ENCODE measurements at regions not wholly inside any gene's neighbourhood (a gene's known extent, or its start where the extent isn't known, plus 50 kb on each side); places are given as distances from the start of the nearest gene placed in this dataset.

DNA sequence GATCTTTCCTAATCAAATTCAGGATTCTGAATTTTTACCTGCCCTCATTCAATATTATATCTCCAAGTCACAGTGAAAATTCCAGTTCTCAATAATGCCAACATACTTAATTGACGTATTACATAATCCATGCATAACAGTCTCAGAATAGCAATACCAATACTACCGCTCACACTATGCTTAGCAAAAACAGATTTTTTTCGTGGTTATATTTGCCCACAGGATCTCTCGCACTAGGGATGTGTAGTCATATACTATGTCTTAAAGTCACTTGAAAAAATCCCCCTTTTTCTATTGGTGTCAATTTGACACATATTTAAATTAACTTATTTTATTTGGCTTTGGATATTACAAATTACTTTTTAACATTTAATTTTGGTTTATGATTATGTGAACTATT, 323.1 kb upstream of the SLC35B3 start:
- no peaks in the 10 kb centered on the region for H3K9me3 ChIP-seq (ENCODE audit: control insufficient read depth, low read length)

DNA sequence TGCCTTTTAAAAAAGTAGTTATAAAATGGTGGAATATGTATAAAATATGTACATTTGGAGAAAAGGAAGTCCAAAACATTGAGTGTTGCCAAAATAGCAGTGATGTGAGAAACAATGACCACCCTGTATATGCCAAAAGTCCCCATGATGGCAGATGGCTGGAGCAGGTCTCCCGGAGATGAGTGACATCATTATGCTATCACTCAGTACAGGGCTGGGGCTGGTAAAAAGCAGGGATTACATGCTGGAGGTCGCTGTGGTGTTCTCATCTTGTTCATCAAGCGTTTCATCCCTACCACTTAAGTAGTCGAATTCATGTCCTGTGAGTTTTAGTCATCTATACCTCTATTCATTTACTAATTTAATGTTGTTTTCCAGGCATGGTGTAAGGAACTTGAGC, 315.3 kb upstream of the SLC35B3 start:
- H3K27me3 ChIP-seq (replicated peaks; ENCODE audit: control insufficient read depth, insufficient read depth, low read length): no peaks in the 10 kb centered on the region
- H3K9ac ChIP-seq (ENCODE audit: low read length): no peak overlapping the region
- DNase-seq (ENCODE audit: low read depth): no peak
- H3K36me3 ChIP-seq (ENCODE audit: control insufficient read depth, insufficient read depth, low read length, severe bottlenecking): no peaks in the 10 kb centered on the region
- H3K4me1 ChIP-seq (ENCODE audit: control insufficient read depth, insufficient read depth, low read length): no peaks in the 10 kb centered on the region
- no peaks in the 10 kb centered on the region for H3K9me3 ChIP-seq (ENCODE audit: control insufficient read depth, low read length)
- no peak overlapping the region for H3K4me3 ChIP-seq (ENCODE audit: low read length)

More for the DNA sequence above, 323.1 kb upstream of the SLC35B3 start:
- H3K36me3 ChIP-seq (ENCODE audit: control insufficient read depth, insufficient read depth, low read length, severe bottlenecking): no peaks in the 10 kb centered on the region
- no peaks in the 10 kb centered on the region for H3K27me3 ChIP-seq (replicated peaks; ENCODE audit: control insufficient read depth, insufficient read depth, low read length)
- no peak overlapping the region for H3K9ac ChIP-seq (ENCODE audit: low read length)
- H3K4me1 ChIP-seq (ENCODE audit: control insufficient read depth, insufficient read depth, low read length): no peaks in the 10 kb centered on the region
- DNase-seq (ENCODE audit: low read depth): no peak
- H3K4me3 ChIP-seq (ENCODE audit: low read length): no peak overlapping the region

DNA sequence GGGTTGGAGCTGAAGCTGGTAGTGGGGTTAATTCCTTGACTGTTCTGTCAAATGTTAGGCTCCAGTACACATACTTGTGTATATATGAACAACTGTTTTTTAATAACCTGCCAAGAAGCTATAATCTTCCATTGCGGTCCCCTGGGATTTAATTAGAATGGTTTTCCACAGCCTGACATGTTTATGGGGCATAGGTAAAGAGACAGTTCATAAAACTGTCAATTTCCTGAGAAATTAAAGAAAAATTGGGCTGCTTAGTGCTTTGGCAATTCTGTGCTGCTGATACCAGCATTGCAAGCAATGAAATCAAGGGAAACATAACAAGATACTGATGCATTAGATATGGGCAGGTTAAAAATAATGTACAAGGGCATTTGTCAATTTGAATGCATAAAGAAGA, 314.1 kb upstream of the SLC35B3 start:
- H3K9ac ChIP-seq (ENCODE audit: low read length): no peak overlapping the region
- H3K4me3 ChIP-seq (ENCODE audit: low read length): no peak overlapping the region
- no peaks in the 10 kb centered on the region for H3K9me3 ChIP-seq (ENCODE audit: control insufficient read depth, low read length)
- no peaks in the 10 kb centered on the region for H3K4me1 ChIP-seq (ENCODE audit: control insufficient read depth, insufficient read depth, low read length)
- H3K36me3 ChIP-seq (ENCODE audit: control insufficient read depth, insufficient read depth, low read length, severe bottlenecking): no peaks in the 10 kb centered on the region
- no peaks in the 10 kb centered on the region for H3K27me3 ChIP-seq (replicated peaks; ENCODE audit: control insufficient read depth, insufficient read depth, low read length)
- no peak for DNase-seq (ENCODE audit: low read depth)

DNA sequence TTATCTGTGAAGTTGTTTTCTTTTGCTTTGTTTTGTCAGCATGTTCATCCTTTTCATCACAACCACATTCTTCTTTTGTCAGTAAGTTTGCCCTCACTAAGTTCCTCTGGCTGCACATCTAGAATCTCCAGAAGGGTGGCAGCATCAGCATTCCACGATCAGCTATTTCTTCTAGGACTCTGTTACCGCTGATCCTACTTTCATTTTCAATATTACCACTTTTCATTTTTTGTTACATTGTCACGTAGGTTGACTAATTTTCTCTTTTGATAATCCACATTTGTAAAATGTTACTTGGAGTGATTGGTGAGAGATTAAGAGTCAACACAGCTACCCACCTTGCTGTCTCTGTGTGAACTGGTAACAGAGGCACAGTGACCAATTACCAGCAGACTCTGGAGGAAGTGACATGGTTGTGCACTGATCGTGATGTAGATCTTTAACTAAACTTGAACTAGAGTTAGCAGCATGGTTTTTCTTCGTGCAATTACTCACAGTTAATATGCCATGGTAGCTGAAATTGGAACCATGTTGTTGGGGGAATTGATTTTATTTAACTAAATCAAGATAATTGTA, 307.9 kb upstream of the SLC35B3 start:
- Histone ChIP-seq H3K9ac (ENCODE audit: low read length) (no peak overlapping the region), H3K9me3 (ENCODE audit: control insufficient read depth, low read length) (peaks cover 5% of the 10 kb centered on the region), H3K4me3 (ENCODE audit: low read length) (peak overlapping the region; percentile 38), H3K27me3 (replicated peaks; ENCODE audit: control insufficient read depth, insufficient read depth, low read length) (no peaks in the 10 kb centered on the region), H3K4me1 (ENCODE audit: control insufficient read depth, insufficient read depth, low read length) (no peaks in the 10 kb centered on the region), H3K36me3 (ENCODE audit: control insufficient read depth, insufficient read depth, low read length, severe bottlenecking) (no peaks in the 10 kb centered on the region)
- DNase-seq (ENCODE audit: low read depth): peak; percentile 17

DNA sequence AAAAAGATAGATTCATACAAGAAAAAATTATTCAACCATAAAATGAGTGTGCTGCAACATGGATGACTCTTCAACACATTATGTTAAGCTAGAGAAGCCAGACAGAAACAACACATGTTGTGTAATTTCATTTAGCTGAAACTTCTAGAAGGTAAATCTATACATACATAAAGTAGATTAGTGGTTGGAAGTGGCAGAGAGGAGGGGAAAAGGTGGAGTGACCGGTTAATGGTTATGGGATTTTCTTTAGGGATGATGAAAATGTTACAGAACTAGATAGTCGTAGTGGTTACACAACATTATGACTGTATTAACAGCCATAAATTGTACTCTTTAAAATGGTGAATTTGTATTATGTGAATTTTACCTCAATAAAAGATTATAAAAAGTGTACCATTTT, 304.1 kb upstream of the SLC35B3 start:
- H3K27me3 ChIP-seq (replicated peaks; ENCODE audit: control insufficient read depth, insufficient read depth, low read length): no peaks in the 10 kb centered on the region
- no peaks in the 10 kb centered on the region for H3K4me1 ChIP-seq (ENCODE audit: control insufficient read depth, insufficient read depth, low read length)
- H3K9ac ChIP-seq (ENCODE audit: low read length): no peak overlapping the region
- H3K36me3 ChIP-seq (ENCODE audit: control insufficient read depth, insufficient read depth, low read length, severe bottlenecking): no peaks in the 10 kb centered on the region
- no peak overlapping the region for H3K4me3 ChIP-seq (ENCODE audit: low read length)
- no peak for DNase-seq (ENCODE audit: low read depth)
- peaks cover 5% of the 10 kb centered on the region for H3K9me3 ChIP-seq (ENCODE audit: control insufficient read depth, low read length)

DNA sequence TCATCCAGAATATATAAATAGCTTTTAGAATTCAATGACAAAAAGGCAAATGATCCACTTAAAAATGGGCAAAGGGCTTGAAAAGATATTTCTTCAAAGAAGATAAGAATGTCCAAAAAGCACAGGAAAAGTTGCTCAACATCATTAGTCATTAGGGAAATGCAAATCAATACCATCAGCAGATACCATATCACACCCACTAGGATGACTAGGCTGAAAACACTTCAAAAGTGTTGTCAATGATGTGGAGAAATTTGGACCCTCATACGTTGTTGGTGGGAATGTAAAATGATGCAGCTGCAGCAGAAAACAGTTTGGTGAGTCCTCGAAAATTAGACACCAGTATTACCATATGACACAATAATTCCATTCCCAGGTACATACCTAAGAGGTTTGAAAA, 303.6 kb upstream of the SLC35B3 start:
- no peaks in the 10 kb centered on the region for H3K4me1 ChIP-seq (ENCODE audit: control insufficient read depth, insufficient read depth, low read length)
- H3K9me3 ChIP-seq (ENCODE audit: control insufficient read depth, low read length): peaks cover 2% of the 10 kb centered on the region
- no peak overlapping the region for H3K9ac ChIP-seq (ENCODE audit: low read length)
- no peaks in the 10 kb centered on the region for H3K36me3 ChIP-seq (ENCODE audit: control insufficient read depth, insufficient read depth, low read length, severe bottlenecking)
- H3K27me3 ChIP-seq (replicated peaks; ENCODE audit: control insufficient read depth, insufficient read depth, low read length): no peaks in the 10 kb centered on the region
- no peak overlapping the region for H3K4me3 ChIP-seq (ENCODE audit: low read length)
- DNase-seq (ENCODE audit: low read depth): no peak

DNA sequence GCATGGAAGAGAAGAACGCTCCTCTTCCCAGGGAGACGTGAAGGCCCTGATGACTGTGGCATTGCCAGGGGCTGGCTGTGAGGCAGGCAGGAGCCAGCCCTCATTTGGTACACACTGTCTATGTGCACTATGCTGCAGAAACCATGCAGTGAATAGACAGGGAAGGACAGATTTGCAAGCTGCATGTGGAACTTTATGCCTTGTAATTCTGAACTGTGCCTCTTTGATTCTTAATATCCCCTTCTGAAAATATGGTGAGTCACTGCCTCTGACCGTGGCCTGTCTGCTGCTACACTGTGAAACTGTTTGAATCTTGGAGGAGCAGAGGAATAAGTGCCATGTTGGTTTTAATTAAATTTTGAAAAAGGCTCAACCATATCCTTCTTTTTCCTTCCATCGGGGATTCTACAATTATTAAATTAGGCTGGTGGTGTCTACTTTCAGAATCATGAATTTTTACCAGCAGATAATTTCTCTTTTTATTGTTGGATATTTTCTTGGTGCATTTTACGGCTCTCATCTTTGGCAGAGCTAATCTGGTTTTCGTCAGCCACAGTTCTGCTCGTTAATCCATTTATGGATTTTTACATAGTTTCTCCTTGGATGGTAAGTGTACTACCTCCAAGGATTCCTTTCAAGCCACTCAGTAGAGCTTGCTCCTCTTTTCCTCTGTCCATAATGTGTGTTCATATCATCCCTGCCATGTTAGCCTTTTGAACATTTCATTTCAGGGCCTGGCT, 301.0 kb upstream of the SLC35B3 start:
- H3K4me1 ChIP-seq (ENCODE audit: control insufficient read depth, insufficient read depth, low read length): no peaks in the 10 kb centered on the region
- H3K9ac ChIP-seq (ENCODE audit: low read length): no peak overlapping the region
- H3K36me3 ChIP-seq (ENCODE audit: control insufficient read depth, insufficient read depth, low read length, severe bottlenecking): no peaks in the 10 kb centered on the region
- H3K9me3 ChIP-seq (ENCODE audit: control insufficient read depth, low read length): no peaks in the 10 kb centered on the region
- DNase-seq (ENCODE audit: low read depth): peak; percentile 35
- H3K4me3 ChIP-seq (ENCODE audit: low read length): no peak overlapping the region
- H3K27me3 ChIP-seq (replicated peaks; ENCODE audit: control insufficient read depth, insufficient read depth, low read length): no peaks in the 10 kb centered on the region

DNA sequence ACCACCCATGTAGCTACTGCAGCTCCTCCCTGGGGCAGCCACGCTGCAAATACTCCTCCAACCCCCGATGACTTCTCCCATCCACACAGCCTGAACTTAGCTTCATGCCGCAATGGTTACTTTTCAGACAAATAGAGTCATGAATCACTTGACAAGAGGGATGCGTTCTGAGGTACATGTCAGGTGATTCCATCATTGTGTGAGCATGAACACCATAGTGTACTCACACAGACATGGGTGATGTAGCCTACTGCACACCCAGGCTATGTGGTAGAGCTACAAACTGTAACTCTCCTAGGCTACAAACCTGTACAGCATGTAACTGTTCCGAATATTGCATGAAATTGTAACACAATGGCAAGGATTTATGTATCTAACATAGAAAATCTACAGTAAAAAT, 298.5 kb upstream of the SLC35B3 start:
- no peak overlapping the region for H3K9ac ChIP-seq (ENCODE audit: low read length)
- no peak overlapping the region for H3K4me3 ChIP-seq (ENCODE audit: low read length)
- no peaks in the 10 kb centered on the region for H3K9me3 ChIP-seq (ENCODE audit: control insufficient read depth, low read length)
- H3K4me1 ChIP-seq (ENCODE audit: control insufficient read depth, insufficient read depth, low read length): no peaks in the 10 kb centered on the region
- H3K36me3 ChIP-seq (ENCODE audit: control insufficient read depth, insufficient read depth, low read length, severe bottlenecking): no peaks in the 10 kb centered on the region
- DNase-seq (ENCODE audit: low read depth): no peak
- no peaks in the 10 kb centered on the region for H3K27me3 ChIP-seq (replicated peaks; ENCODE audit: control insufficient read depth, insufficient read depth, low read length)

DNA sequence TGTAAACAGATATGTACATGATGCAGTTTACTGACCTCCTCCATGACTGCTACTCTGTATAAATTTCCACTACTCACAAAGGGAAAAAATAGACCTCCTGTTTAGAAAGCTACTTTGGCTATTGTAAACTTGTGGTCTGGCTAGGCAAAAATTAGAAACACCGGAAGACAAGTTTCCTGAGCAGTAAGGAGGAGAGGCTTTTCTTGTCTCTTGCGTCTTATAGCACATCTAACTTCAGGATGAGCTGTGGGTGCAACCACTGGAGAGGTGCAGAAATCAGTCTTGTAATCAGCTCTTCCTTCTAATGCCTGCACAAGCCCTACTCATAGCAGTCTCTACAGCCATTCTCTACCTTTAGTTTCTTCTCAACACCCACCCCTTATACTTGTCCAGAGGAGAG, 296.5 kb upstream of the SLC35B3 start:
- DNase-seq (ENCODE audit: low read depth): no peak
- H3K27me3 ChIP-seq (replicated peaks; ENCODE audit: control insufficient read depth, insufficient read depth, low read length): no peaks in the 10 kb centered on the region

DNA sequence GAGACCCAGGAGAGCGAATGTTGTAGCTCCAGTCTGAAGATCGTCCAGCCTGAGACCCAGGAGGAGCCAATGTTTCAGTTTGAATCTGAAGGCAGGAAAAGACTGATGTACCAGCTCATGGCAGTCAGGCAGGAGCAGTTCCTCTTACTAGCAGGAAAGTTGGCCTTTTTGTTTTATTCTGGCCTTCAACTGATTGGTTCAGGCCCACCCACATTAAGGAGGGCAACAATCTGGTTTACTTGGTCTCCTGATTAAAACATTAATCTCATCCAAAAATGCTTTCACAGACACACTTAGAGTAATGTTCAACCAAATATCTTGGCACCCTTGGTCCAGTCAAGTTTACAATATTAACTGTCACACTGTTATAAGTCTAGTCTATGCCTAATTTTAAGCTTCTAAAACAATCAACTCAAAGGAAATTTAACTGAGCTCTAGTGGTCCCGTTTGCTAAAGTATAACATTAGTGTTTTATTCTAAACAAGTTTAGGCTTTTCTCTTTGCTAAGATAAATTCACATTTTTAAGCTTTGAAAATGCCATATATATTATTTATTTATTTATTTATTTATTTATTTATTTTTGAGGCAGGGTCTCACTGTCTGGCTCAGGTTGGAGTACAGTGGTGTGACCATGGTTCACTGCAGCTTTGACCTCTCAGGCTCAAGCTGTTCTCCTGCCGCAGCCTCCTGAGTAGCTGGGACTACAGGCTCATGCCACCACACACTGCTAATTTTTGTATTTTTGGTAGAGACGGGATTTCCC, 275.5 kb upstream of the SLC35B3 start:
- no peaks in the 10 kb centered on the region for H3K36me3 ChIP-seq (ENCODE audit: control insufficient read depth, insufficient read depth, low read length, severe bottlenecking)
- no peak overlapping the region for H3K9ac ChIP-seq (ENCODE audit: low read length)
- no peak for DNase-seq (ENCODE audit: low read depth)
- no peaks in the 10 kb centered on the region for H3K4me1 ChIP-seq (ENCODE audit: control insufficient read depth, insufficient read depth, low read length)
- H3K27me3 ChIP-seq (replicated peaks; ENCODE audit: control insufficient read depth, insufficient read depth, low read length): no peaks in the 10 kb centered on the region
- H3K4me3 ChIP-seq (ENCODE audit: low read length): no peak overlapping the region
- H3K9me3 ChIP-seq (ENCODE audit: control insufficient read depth, low read length): no peaks in the 10 kb centered on the region

More for the DNA sequence above, 296.5 kb upstream of the SLC35B3 start:
- no peak overlapping the region for H3K4me3 ChIP-seq (ENCODE audit: low read length)
- H3K36me3 ChIP-seq (ENCODE audit: control insufficient read depth, insufficient read depth, low read length, severe bottlenecking): no peaks in the 10 kb centered on the region
- H3K9me3 ChIP-seq (ENCODE audit: control insufficient read depth, low read length): no peaks in the 10 kb centered on the region
- no peaks in the 10 kb centered on the region for H3K4me1 ChIP-seq (ENCODE audit: control insufficient read depth, insufficient read depth, low read length)
- H3K9ac ChIP-seq (ENCODE audit: low read length): no peak overlapping the region

DNA sequence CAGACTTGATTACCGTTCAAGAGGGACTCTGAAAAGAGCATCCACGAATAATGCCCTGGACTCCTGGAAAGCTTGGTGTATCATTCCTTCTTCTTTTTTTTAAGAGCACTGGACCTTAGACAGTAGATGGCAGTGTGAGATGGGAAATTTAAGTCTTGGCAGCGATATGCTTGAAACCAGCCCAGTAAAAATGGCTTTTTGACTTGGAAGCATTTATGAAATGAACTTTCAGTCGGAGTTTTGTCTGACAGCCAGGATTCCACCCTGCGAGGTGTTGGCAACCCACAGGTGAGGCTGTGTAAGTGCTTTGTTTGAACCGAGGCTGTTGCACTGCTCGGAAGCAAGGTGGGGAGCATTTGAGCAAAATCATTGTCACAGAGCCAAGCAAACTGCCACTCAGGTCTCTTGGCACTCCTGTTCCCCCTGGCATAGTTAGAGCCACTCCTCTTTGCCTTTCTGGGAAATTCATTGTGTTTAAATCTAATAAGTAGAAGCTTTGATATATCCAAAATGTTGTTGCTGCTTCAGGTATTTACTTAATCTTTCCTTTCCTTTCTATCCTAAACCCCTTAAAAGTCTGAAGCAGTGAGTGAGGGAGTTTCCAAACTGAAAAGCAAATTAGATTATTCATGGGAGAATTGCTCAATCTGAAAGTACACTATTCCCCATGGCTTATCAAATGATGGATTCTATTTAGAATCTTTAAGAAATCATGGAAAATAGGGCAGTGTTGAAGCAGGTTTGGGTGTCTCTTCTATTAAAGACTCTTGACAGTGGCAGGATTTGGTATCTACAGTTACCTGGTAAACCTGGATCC, 272.8 kb upstream of the SLC35B3 start:
- DNase-seq (ENCODE audit: low read depth): peak; percentile 73
- no peaks in the 10 kb centered on the region for H3K9me3 ChIP-seq (ENCODE audit: control insufficient read depth, low read length)
- no peaks in the 10 kb centered on the region for H3K36me3 ChIP-seq (ENCODE audit: control insufficient read depth, insufficient read depth, low read length, severe bottlenecking)
- H3K9ac ChIP-seq (ENCODE audit: low read length): no peak overlapping the region
- H3K4me1 ChIP-seq (ENCODE audit: control insufficient read depth, insufficient read depth, low read length): no peaks in the 10 kb centered on the region
- peak overlapping the region; percentile 62 for H3K4me3 ChIP-seq (ENCODE audit: low read length)
- H3K27me3 ChIP-seq (replicated peaks; ENCODE audit: control insufficient read depth, insufficient read depth, low read length): no peaks in the 10 kb centered on the region
